NCI-H1694 treated with DMSO at 0.1 percent for 48 hours (cell line): ENCODE measurements at regions not wholly inside any gene's neighbourhood (a gene's known extent, or its start where the extent isn't known, plus 50 kb on each side); places are given as distances from the start of the nearest gene placed in this dataset.

Source experiments
- DNase-seq: peaks from one replicate; lab custom pipeline; 2025; lab: John Stamatoyannopoulos, UW

DNA sequence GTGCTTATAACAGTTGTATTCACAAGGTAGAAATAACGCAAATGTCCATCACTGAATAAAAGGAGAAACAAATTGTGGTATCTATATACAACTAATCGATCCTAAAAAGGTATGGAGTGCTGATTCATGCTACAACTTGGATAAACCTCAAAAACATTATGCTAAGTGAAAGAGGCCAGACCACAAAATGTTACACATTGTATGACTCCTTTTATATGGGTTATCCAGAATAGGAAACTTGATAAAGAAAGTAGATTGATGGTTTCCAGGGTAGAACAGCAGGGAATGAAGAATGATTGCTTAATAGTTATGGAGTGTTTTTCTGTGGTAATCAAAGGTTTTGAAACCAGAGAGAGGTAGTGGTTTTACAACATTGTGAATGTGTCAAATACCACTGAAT is 432.2 kb upstream of the TRIB2 start:
- no peak for DNase-seq

DNA sequence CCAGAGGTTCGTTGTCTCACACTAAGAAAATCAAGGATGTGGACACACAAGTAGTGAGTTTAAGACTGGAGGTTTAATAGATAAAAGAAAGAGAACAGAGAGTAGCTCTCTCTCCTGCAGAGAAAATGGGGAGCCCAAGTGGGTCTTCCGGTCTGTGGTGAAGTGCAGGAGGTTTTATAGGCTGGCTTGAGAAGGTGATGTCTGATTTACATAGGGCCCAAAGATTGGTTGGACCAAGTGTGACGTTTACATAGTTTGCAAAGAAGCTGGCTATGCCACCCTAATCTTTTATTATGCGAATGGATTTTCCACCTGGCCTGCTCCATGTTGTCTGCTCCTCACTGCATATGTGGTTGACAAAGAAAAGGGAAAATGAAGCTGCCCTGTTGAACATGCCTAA is 430.4 kb upstream of the TRIB2 start:
- DNase-seq, result no peak

DNA sequence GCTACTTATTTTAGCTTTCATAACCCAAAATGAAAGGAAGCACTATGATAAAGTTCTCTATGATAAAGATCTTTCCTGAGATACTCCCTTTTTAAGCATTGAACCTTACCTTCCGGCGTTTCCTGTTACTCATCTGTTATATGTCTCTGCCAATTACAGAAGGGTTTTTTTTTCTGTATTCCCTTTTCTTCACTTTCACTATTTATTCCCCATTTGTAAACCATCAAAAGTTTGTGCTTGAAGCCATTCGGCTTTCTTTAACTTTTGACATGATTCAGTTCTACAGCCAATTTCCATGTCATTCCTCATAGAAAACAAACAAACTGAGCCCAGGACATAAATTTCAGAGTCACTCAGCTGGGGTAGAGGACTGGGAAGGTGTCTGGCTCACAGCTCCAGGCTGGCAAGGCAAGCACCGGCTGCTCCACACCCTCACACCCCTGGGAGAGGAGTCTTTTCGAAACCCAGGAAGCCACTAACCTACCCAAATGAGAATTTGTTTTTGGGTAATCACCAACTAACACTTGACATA is 429.4 kb upstream of the TRIB2 start:
- no peak for DNase-seq

DNA sequence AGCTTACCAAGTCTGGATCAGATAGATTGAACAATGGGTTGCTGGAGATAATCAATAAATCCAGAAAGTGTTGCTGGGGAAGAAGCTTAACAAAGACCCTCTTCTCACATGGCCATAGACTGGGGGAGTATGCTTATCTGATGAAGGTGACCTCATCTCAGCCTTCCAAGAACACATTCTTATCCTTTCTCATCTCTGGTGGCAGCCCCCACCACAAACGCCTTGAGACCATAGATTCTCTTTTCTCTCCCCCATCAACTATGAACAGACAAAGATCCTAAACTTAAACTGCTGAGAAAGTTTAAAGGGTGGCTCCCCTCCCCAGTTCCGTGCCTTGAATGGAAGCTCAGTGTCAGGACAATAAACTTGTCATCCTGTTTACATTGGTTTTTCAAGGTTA is 428.7 kb upstream of the TRIB2 start:
- no peak for DNase-seq

DNA sequence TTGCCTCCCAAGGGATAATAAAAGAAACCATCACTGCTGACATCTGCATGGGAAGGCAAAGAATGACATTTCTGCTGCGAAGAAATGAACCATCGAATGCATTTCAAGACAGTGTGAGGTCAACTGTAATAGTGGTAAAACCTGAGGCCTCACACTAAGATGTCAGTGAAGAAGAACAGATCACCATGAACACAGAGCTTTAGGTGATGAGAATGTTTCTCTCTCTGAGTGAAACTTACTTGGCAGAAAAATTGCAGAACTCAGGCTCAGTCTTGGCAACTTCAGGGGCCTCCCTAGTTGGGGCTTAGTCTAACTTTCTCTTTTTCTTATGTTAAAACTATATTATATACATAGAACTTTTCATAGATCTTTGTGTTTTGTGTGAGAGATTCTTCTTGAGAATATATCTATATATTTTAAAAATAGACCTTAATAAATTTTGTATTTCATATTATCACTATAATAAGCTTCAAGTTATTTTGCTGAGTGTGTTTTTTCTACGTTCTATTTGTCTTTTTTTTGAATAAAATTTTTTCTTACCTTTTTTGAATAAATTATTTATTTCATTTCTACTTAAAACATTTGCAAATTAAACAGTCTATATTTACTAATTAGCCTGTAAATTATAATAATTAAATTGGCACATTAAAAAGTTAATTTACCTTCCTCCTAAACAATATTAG is 427.5 kb upstream of the TRIB2 start:
- DNase-seq, result no peak

DNA sequence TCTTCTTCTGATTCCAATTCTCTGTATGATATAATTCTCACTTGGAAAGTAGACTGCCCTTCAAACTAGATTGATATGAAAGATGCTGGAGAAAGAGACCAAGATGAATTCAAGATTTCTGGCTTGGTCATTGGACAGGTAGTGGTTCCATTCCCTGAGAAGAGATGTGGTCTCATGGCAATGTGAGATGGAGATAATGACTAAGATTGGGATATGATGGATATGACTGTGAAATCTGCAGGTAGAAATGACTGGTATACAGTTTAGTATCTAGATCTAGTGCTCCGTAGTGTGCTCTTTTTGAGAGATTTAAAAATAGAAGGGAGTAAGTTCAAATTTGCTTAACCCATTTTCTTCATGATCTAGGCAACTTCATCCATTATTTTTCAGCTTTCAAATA is 425.4 kb upstream of the TRIB2 start:
- DNase-seq, result no peak

DNA sequence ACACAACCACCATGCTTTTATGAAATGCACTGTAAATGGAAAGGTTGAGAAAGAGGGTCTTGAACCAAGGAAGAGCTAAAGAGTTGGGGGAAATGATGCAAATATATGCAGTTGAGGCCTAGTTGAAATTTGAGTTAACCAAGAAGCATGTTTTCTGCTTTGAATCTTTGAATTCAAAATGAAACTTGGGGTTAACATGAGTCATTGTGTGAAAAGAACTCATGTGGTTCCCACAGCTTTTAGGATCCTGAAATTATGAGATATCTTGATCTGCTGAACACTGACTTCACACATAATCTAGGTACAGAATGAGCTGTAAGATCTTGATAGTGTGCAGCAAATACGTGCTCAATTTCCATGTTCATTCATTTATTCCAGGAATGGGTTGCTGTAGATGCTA is 422.9 kb upstream of the TRIB2 start:
- no peak for DNase-seq

DNA sequence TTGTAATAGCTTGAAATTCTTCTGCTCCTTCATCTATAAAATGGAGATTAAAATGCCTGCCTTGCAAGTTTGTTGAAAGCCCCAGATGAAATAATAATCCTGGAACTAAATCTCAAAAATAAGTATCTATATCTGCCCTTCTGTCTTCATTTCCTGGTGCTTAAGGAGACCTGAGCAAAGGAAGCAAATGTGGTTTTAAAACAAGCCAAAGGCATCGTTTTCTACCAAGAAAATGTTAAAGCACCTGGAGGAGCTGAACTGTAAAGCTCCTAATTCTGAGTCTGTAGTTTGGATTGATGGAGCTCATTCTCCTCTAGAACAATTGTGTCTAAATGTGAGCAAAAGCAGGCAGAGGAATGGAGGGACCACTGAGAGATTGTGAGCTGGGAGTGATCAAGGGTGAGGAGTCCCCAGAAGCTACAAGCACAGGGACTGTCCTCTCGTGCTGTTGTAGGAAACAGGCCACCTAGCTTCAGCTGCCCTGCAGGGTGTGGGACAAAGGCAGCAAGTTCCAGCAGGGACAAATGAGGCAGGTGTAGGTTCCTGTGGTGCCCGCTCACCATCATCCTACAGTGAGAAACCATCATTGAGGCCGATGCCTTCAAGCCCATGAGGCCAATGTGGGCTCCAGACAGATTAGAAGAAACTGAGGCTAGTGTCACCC is 420.7 kb upstream of the TRIB2 start:
- DNase-seq, result no peak

DNA sequence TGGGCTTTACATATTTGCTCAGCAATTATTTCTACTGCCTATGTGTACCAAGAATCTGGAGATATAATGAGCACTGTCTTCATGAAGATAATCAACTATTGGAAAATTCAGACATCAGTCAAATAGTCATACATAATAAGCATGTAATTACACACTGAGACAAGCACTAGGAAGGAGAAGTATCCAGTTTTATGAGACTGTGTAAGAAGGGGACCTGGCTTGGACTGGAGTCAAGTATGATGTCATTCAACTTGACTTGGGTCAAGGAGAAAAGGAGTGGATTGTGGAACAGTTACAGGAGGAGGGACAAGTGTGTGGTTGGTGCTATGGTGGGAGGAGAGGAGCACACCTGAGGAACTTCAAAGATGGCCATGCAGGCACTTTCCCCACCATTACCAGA is 419.8 kb upstream of the TRIB2 start:
- no peak for DNase-seq

DNA sequence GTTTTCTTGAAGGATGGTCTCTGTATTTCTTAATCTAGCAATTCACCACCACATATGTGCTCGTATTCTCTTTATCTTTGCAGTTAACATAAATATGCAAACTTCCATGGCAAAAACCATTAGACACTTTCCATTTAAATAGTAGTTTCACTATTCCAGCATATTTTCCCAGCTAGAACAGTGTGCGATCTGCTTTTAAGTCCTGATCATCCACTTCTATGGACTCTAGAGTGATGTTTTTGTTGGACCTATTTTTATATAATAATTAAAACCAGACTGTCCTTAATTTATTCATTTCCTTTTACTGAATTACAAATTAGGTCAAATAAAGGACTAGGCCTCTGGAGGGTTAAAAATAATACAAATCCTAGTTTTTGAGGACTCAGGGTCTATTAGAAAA is 418.4 kb upstream of the TRIB2 start:
- DNase-seq, result no peak

DNA sequence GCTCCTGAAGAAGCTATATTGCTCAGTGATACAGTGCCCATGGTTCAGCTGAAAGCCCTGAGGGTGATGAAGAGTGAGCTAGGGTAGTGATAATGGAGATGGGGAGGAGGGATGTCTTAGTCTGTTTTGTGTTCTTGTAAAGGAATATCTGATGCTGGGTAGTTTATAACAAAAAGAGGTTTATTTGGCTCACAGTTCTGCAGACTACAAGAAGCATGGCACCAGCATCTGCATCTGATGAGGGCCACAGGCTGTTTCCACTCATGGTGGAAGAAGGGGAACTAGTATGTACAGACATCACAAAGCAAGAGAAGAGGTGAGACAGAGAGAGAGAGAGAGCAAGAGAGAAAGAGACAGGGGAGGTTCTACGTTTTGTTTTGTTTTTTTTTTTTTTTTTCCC is 417.3 kb upstream of the TRIB2 start:
- no peak for DNase-seq

DNA sequence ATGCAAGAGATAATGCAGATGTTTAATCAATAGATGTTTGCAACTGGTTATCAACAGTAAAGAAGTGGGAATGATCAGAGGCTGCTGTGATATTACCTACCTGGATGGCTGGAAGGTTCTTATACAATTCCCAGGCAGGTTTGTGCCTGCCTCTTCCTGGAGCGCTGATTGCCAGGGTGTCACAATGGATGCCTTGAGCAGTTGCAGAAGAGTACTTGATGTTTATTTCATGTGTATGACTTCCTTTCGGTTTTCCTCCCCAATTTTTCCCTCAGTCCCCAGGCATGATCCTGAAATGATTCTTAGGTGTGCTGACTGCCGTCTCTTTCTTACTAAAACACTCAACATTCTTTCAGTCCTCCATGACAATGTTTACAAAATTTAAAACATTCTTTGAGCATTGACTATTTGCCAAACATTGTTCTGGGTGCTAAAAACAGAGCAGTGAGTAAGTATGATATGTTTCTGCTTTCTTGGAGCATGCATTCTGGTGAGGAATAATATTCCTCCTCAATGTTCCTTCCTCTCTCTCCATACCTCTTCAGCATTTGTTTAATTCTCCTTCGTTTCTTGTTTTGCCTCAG is 416.6 kb upstream of the TRIB2 start:
- DNase-seq, result no peak

DNA sequence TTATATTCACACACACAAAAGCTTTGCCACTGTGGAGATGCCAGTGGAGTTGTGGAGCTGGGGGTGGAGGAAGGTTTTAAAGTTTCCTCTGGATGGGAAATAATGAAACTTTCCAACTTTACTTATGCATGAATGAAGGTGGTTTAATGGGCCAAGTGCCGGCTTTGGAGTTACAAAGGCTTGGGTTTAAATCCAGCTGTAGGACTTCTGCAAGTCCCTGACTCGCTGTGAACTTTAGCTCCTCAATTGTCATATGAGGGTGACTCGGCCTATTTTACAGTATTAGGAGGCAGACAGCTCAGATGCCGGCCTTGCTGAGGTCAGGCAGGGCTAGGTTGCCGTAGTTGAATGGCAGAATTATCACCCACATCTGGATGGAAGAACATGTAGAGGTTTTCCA is 415.8 kb upstream of the TRIB2 start:
- DNase-seq, result no peak

DNA sequence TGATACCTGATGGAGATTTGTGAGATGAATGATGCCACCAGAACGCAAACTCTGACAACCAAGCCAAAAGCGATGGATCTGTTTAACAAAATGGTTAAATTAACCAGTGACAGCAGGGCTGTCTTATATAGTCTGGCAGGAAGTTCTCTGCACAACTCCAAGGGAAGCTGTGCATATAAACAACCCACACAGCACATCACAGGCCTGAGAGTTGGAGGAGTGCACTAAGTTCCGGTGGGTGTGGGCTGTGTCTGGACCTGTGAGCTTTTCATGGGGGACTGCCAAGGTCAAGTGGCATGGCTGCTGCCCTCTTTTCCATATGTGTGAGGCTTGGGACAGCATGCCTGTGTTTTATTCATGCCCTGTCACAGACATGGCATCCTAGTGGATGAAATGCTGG is 414.6 kb upstream of the TRIB2 start:
- DNase-seq, result no peak

DNA sequence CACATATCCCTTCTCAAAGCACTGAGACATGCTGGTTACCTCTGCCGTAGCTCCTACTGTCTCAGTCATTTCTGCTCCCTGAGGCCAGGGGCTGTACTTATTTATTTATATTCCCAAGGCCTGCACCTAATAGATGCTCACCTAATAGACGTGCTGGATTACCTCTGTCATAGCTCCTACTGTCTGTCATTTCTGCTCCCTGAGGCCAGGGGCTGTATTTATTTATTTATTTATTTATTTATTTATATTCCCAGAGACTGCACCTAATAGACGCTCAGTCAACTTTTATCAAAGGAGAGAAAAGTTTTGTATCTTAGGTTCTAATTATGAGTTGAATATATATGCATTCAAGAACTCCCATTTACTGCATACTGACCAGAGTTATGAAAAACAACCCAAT is 414.0 kb upstream of the TRIB2 start:
- DNase-seq, result no peak

DNA sequence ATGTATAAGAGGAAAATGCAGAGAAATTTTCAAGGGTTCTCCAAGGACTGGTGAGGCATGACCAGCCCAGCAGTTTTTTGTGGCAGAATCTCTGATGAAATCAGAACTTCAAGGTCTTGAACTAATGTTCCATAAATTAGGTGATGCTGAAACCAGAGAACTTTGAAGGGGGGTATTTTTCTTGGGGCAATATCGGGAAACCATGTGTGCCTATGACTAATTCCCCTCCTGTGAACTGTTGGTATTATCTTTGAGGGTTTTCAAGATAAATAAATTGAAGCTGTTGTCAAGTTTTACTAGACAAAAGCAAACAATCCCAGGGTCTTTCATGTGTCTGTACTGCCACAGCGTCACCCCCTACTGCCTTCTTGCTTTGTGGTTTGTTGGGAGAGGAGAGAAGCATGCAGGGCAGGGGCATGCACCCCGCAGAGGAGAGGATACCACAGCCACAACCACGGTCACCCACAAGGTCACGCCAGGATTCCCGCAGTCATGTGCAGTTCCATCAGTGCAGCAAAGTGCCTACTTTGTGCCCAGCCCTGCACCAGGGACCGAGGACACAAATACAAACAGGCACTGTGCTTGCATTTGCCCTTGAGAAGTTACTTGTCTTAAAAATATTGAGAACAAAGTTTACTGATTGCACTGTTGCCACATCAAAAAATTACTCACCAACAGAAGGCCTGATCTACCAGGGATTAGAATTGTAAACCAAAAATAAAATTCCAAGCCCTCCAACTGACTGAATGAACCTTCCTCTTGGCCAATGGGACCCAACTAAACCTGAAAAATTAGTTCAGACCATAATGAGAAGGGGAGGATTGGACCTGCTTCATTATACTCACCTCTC is 413.3 kb upstream of the TRIB2 start:
- no peak for DNase-seq

DNA sequence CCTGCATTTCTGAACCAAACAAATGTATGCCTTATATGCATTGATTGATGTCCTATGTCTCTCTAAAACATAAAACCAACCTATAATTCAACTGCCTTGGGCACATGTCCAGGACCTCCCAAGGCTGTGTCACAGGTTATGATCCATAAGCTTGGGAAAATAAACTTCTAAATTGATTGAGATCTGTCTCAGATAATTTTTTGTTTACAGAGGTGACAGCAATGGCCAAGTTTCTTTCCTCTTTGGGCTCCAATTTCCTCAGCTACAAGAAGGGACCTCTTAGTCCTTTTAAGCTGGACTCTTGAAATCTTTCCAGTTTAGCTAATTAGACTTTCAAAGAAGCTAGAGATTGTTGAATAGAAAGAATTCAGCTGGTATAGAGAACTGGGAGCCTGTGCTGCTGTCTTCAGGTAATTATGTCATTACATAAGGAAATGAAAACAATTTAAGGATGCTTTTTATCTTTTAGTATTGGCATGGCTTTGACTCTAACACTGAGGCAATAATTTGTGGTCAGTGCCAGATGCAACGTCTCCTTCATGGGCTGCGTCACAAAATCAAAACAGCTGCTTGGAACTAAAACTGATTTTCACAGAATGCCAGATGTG is 412.1 kb upstream of the TRIB2 start:
- DNase-seq, result no peak

DNA sequence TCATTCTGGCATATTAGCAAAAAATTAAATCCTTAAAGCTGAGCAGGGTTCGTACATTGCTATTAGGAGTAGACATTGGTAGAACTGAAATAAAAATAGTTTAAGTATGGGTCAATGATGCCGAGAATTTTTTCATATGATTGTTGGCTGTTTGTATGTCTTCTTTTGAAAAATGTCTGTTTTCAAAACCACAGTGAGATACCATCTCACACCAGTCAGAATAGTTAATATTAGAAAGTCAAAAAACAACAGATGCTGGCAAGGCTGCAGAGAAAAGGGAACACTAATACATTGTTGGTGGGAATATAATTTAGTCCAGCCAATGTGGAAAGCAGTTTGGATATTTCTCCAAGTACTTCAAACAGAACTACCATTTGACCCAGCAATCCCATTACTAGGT is 410.8 kb upstream of the TRIB2 start:
- no peak for DNase-seq

DNA sequence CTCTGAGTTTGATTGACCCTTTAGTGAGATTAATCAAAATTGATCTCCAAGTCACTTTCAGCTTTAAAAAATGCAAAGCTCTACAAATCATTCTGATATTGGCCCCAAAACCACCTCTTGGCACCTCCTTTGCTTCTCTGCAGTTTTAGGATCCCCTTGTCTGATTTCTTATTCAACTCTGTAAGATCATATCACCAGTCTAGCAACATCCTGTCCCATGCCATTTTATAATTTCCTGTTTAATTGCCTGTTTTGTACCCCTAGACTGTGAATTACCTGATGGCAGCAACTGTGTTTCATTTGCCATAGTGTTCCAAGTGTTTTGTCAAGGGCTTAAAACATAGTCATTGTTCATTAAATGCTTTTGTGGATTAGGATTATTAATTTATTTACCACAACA is 406.3 kb upstream of the TRIB2 start:
- DNase-seq, result no peak

DNA sequence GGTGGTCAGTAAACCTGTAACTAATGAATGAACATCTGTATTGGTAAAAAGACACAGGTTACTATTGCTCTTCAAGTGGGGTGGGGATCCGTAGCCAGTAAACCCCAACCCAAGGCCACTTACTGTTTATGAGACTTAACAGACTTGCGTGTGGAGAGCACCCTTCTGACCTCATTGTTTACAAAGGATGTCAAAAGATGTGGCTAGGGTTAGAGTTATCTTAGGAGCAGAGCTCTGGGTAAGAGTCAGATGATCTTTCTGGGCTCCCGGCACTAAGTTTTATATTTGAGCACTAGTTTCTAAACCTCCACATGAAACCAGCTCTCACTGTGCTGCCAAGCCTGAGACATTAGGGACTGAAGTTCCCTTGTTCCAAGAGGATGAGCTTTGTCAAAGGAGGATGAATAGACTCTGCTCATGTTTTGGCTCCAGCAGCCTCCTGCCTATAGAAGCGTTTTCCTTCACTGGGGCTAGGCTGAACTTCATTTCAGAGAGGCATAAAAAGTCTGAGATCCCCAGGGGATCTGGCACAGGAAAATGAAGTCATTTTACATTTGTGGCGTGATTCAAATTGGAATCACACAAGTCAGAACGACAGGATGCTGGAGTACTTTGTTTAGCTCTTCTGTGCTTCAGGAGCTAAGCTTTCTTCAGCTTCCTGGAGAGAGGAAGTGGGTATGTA is 403.1 kb upstream of the TRIB2 start:
- no peak for DNase-seq

DNA sequence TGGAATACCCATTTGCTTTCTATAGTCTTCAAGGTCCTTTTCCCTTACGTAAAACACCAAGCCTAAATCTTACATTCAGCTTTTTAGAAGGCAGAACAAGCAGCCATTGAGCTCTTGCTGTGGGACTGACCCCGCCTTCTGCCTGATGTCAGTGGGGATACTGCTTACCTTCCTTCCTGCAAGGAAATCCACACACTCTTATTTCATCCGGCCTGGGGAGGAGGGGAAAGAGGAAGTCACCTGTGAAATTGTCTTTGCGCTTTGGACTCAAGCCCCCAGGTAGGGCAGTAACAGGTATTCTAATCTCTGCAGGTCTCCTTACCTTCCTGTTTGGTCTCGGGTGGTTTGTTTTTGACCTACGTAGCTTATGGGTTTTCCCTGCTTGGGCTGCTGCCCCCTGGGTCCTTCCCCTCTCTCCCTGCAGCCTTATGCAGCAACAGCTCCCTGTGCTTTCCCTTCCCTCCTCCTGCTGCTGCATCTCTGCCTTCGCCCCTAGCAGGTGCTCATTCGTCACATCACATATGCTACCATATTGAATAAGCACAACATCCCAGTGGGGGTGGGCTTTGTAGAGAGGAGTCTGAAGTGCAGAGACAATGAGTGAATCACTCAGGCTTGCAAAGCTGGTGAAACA is 402.5 kb upstream of the TRIB2 start:
- no peak for DNase-seq
